ENCODE measurements at regions not wholly inside any gene's neighbourhood (a gene's known extent, or its start where the extent isn't known, plus 50 kb on each side); places are given as distances from the start of the nearest gene placed in this dataset.
A peak's percentile ranks its signal among the peaks of the same experiment; 100 is the strongest.

DNA sequence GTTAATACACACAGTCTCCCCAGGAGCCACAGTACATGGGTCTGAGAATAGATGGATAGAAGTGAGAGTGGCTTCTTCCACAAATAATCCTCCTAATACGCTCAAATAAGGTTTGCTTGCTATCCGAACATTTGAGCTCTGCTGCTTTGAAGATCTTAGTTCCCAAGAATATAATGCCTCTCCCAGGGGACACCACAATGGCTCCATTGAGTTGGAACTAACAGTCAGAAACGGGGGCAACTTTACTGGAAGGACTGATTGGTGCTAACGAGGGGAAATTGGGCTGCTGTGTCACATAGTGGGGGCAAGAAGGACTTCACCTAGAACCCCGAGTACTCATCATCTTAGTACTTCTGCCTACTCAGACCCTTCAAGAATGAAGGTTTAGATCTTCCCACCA lies 66.2 kb downstream of the IGLL5 start:
- no peak for TF ChIP-seq POLR2A (IDR thresholded peaks at IDR 0.05; ENCODE audit: extremely low read depth, insufficient read length)
- no peak for TF ChIP-seq CTCF (IDR thresholded peaks at IDR 0.05; ENCODE audit: low read depth, low read length)
- TF ChIP-seq MYC (IDR thresholded peaks at IDR 0.05; ENCODE audit: low read depth, low read length): no peak
- TF ChIP-seq MAX (IDR thresholded peaks at IDR 0.05; ENCODE audit: low read depth, low read length): no peak
- no peak overlapping the region for H3K4me3 ChIP-seq (ENCODE audit: low read depth, low read length)

GRCh38 chr22:22954656-22955055 lies 67.0 kb downstream of the IGLL5 start:
- DNase-seq (ENCODE audit: low read depth): peak; percentile 46
- no peak overlapping the region for H3K4me3 ChIP-seq (ENCODE audit: low read depth, low read length)
- TF ChIP-seq CTCF (IDR thresholded peaks at IDR 0.05; ENCODE audit: low read depth, low read length) (peak; percentile 45), MAX (IDR thresholded peaks at IDR 0.05; ENCODE audit: low read depth, low read length) (no peak), POLR2A (IDR thresholded peaks at IDR 0.05; ENCODE audit: extremely low read depth, insufficient read length) (no peak), MYC (IDR thresholded peaks at IDR 0.05; ENCODE audit: low read depth, low read length) (no peak)

More for the DNA sequence above, 66.2 kb downstream of the IGLL5 start:
- no peak for DNase-seq (ENCODE audit: low read depth)

DNA sequence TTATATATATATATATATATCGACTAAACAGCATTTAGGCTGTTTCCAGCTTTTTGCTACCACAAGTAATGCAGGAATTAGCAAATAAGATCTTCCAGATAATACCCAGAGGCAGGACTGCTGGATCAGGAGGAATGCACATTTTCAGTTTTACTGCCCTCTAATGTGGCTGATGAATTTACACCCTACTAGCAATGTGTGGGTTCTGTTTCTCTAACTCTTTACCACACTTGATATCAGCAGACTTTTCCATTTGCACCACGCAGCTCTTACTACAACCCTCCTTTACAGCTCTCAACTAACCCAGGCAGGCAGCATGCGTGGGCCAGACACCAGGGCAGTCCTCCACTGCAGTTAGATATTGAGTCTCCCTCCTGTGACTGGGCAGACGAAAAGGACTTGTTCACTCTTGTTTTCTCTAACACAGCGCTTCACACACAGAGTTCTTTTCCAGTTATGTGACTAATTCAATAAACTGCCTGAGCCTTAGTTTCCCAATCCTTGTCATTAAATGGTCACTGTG lies 67.7 kb downstream of the IGLL5 start:
- no peak for TF ChIP-seq MYC (IDR thresholded peaks at IDR 0.05; ENCODE audit: low read depth, low read length)
- no peak for TF ChIP-seq CTCF (IDR thresholded peaks at IDR 0.05; ENCODE audit: low read depth, low read length)
- no peak for TF ChIP-seq MAX (IDR thresholded peaks at IDR 0.05; ENCODE audit: low read depth, low read length)
- no peak for TF ChIP-seq POLR2A (IDR thresholded peaks at IDR 0.05; ENCODE audit: extremely low read depth, insufficient read length)
- no peak overlapping the region for H3K4me3 ChIP-seq (ENCODE audit: low read depth, low read length)
- DNase-seq (ENCODE audit: low read depth): no peak

DNA sequence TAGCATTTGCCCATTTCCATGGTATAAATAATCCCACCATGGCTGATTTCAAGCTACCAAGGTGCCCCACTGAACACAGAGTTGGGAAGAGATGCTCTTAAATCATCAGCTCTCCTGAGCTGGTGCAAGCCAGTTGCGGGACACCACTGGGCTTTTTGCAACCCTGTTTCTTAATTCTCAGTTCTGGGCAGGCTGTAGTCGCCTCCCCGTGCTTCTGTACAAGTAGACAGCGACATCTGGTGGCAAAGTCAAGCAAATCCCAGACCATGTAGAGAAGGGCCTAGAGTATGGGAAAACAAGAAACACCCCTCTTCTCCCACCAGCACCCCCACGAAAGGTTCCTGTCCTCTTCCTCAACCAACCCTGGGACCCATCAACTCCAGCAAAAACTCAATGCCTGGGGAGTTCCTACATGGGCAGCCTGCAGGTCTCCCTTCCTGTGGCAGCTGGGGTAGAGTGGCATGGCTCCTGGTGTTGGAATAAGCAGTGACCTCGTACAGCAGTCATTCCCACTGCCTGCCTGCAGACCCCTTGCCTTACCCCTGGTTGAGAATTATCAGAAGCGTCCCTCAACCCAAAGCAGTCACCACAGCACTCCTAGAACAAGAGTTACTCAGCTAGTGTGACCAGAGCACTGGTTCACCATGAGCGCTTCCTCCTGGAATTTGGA lies 68.4 kb downstream of the IGLL5 start:
- peak; percentile 73 for TF ChIP-seq CTCF (IDR thresholded peaks at IDR 0.05; ENCODE audit: low read depth, low read length)
- TF ChIP-seq MAX (IDR thresholded peaks at IDR 0.05; ENCODE audit: low read depth, low read length): no peak
- TF ChIP-seq POLR2A (IDR thresholded peaks at IDR 0.05; ENCODE audit: extremely low read depth, insufficient read length): no peak
- TF ChIP-seq MYC (IDR thresholded peaks at IDR 0.05; ENCODE audit: low read depth, low read length): 0 out of 2 replicates have a peak, but pooled peaks have one; percentile 17
- peak; percentile 79 for DNase-seq (ENCODE audit: low read depth)
- H3K4me3 ChIP-seq (ENCODE audit: low read depth, low read length): no peak overlapping the region

DNA sequence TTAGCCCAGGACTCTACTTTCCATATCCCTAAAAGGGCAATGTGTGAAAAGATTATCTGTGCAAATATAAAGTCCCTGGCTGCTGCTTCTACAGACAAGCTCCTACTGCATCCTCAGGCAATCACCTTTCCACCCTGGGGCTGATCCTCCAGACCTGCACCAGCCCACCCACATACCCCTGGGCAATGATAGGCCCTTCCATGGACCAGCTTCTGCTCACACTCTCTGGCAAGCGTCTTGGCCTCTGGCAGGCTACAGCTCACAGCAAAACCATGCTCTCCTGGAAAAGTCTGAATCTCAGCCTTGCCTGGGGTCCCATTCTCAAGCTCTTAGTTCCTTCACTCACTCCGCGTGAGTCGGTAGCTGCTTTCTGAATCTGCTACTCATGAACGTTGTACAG lies 69.5 kb downstream of the IGLL5 start:
- no peak for DNase-seq (ENCODE audit: low read depth)
- TF ChIP-seq MAX (IDR thresholded peaks at IDR 0.05; ENCODE audit: low read depth, low read length): no peak
- no peak for TF ChIP-seq POLR2A (IDR thresholded peaks at IDR 0.05; ENCODE audit: extremely low read depth, insufficient read length)
- TF ChIP-seq CTCF (IDR thresholded peaks at IDR 0.05; ENCODE audit: low read depth, low read length): no peak
- no peak overlapping the region for H3K4me3 ChIP-seq (ENCODE audit: low read depth, low read length)
